HG02870 (cell line): ENCODE measurements at regions not wholly inside any gene's neighbourhood (a gene's known extent, or its start where the extent isn't known, plus 50 kb on each side); places are given as distances from the start of the nearest gene placed in this dataset.

Experiments used
- ATAC-seq: cut with Tn5 transposase; IDR thresholded peaks from one replicate; pipeline ENCODE4 v1.9.1; 2021; ENCODE audit warnings: mild to moderate bottlenecking, moderate library complexity; ENCODE audit not compliant: unreplicated experiment

GRCh38 chr5:58357799-58358500, 101.9 kb downstream of the PLK2 start:
- no peak for ATAC-seq

GRCh38 chr5:58357121-58357520, 102.8 kb downstream of the PLK2 start:
- no peak for ATAC-seq

GRCh38 chr5:58356662-58357061, 103.2 kb downstream of the PLK2 start:
- ATAC-seq = no peak

- ATAC-seq = no peak
Measured at GRCh38 chr5:58354827-58355226, 105.1 kb downstream of the PLK2 start.

- no peak for ATAC-seq
Measured at GRCh38 chr5:58353992-58354391, 105.9 kb downstream of the PLK2 start.

- no peak for ATAC-seq
Measured at GRCh38 chr5:58351190-58351589, 108.7 kb downstream of the PLK2 start.

DNA sequence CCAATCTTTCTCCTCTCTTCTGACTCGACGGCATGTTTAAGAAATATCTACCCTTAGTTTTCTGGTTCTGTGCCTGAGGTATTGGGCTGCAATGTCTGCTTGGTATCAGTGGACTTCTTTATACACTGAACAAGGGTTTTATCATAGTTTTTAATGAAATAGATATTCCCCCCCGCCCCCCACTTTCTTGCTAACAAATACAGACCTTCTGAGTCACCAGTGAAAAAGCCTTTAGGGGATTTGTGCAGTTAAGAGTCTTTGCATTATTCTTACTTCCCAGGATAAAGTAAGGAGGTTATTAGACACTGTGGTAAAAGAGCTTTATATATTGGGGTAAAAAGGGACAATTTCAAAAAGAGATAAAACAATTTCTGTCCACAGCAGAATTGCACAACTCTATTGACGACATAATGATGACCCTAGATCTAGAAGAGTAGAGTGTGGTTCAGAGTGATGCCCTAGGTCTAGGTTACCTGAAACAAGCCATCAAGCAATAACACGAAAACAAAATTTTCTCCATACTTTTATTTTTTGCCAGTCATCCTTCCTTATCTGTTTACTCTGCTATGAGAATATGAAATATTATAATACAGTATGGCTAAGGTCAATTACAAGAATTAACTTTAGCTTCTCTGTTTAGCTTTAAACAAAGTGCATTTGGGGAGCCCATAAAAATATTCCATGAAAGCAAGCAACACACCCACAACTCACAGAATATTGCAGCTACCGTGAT, 110.7 kb downstream of the PLK2 start:
- no peak for ATAC-seq

- ATAC-seq = no peak
Measured at GRCh38 chr5:58346041-58346440, 113.8 kb downstream of the PLK2 start.

GRCh38 chr5:58341476-58341875, 118.4 kb downstream of the PLK2 start:
- ATAC-seq = no peak

GRCh38 chr5:58335518-58335917, 124.4 kb downstream of the PLK2 start:
- ATAC-seq = no peak

DNA sequence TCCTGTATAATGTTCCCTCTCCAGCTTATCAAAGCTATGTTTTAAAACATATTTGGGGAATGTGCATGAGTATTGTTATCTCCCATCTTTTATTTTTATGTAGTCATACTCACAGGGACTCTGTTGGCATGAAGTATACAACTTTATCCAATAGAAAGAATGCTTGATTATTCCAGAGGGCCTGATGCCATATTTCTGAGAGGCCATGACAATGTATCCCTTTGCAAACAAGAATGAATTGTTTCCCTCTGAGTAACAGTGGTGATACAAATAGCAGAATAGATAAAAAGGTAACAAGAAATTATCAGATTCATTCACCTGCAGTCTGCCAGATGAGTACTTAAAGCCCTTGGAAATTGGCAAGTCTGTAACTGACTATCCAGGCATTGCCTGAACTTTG, 125.9 kb downstream of the PLK2 start:
- no peak for ATAC-seq

GRCh38 chr5:58330781-58331180, 129.1 kb downstream of the PLK2 start:
- ATAC-seq = no peak

DNA sequence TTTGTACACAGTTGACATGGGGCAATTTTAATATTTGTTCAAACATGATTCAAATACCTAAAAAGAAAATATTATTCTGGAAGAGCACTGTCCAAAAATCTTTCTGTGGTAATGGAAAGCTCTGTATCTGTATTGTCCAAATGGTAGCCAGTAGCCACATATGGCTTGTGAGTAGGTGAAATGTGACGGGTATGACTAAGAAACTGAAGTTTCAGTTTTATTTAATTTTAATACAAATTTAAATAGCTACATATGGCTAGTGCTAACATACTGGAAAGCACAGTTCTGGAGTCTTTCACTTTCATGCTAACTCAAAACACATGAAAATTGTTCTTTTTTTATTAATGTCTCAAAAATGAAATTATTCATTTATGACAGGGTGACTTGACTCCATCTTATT, 132.6 kb downstream of the PLK2 start:
- ATAC-seq = peak; percentile 79

GRCh38 chr5:58326022-58326421, 133.9 kb downstream of the PLK2 start:
- no peak for ATAC-seq

DNA sequence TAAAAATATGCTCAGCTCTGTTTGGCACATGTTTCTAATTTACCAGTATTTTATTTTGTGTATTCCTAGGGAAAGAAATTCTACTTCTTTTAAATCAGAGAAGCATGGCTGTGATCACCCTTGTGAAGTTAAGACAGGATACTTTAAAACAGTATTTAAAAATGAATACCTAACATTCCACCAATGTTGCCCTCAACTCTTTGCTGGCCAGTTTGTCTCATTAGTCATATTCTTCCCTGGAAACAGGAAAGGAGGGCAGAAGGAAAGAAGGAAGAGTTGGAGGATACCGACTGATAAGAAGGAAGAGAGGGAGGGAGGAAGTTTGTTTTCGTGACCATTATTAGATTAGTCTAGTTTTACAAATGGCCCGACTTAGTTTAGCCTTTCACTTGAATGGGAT, 137.4 kb downstream of the PLK2 start:
- no peak for ATAC-seq

DNA sequence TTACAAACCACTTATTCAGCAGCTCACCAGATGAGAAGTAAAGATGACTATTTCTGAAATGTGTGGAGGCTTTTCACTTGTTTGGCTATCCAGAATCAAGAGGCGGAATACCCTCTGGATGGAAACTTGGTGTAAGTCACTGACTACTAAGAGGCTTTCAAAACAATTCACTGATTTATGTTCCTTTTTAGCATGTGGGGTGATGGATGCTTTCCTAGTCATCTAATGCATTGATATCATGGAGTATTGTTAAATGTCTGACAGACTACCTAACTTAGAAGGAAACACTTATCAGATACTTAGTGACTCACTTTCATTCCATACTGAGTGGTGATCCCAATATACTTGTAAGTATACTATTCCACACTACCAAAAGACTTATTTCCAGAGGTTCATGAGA, 141.4 kb downstream of the PLK2 start:
- ATAC-seq = no peak

GRCh38 chr5:58317808-58318207, 142.1 kb downstream of the PLK2 start:
- ATAC-seq = no peak

GRCh38 chr5:58317009-58317408, 142.9 kb downstream of the PLK2 start:
- ATAC-seq = no peak

- ATAC-seq = no peak
Measured at GRCh38 chr5:58315794-58316193, 144.1 kb downstream of the PLK2 start.

DNA sequence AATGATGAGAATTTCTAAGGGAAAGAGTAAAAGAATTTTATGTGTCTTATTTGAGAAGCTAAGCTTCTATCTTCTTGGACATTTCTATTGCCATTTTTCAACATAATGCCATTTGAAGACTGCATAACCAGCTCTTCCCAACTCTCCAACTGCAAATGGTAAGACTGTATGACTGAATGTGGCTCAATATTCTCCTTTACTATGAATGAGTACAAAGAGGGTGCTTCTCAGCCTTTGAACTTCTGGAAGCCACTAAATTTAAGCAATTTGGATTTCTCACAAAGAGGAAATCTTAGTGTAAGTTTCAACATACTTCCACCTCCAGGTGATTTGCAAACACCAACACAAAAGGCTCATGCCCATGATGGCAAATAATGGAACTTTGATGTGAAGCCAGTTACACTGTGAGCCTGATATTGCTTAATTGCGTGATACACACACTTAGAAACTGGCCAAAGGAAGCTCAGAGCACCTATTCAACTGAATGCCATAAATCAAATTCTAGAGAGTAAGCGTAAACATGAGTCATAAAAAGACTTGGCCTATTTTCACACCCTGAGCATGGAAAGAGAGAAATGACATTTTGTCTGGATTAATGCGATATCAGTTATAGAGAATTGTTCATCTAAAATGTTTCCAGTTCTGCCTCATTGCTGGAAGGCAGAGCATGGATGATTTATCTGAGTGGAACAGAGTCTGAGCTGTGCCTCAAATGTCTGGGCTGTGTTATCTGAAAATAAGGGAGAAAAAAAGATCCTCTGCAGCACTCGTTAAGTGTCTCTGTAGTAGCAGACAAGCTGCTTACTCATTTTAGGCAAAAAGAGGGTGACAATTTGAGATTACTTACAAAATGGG, 145.3 kb downstream of the PLK2 start:
- ATAC-seq = no peak

GRCh38 chr5:58312299-58312698, 147.6 kb downstream of the PLK2 start:
- ATAC-seq = no peak

- ATAC-seq = no peak
Measured at GRCh38 chr5:58311526-58311925, 148.4 kb downstream of the PLK2 start.
